Skeletal muscle cell (primary cell): ENCODE measurements at regions not wholly inside any gene's neighbourhood (a gene's known extent, or its start where the extent isn't known, plus 50 kb on each side); places are given as distances from the start of the nearest gene placed in this dataset.

Experiments used
- DNase-seq: peaks from one replicate; pipeline ENCODE4 v3.0.0-alpha.2; 2010; ENCODE audit warnings: low read depth
- H3K4me3 ChIP-seq: 2 replicates; pipeline ENCODE4 v1.5.1; 2011; ENCODE audit warnings: low read depth, mild to moderate bottlenecking, control low read depth, low read length, moderate library complexity

GRCh38 chr9:119509291-119509905 is 140.2 kb upstream of the BRINP1 start:
- no peak for DNase-seq
- H3K4me3 ChIP-seq, result no peak overlapping the region

- H3K4me3 ChIP-seq, result no peak overlapping the region
- DNase-seq, result no peak
These were observed 132.1 kb upstream of the BRINP1 start for GRCh38 chr9:119501374-119501773.

- no peak overlapping the region for H3K4me3 ChIP-seq
- DNase-seq, result no peak
These were observed 131.0 kb upstream of the BRINP1 start for GRCh38 chr9:119500072-119500771.

- no peak overlapping the region for H3K4me3 ChIP-seq
- DNase-seq, result no peak
These were observed 118.0 kb upstream of the BRINP1 start for GRCh38 chr9:119487118-119487827.

- no peak for DNase-seq
- no peak overlapping the region for H3K4me3 ChIP-seq
These were observed 113.9 kb upstream of the BRINP1 start for GRCh38 chr9:119483153-119483552.

- no peak overlapping the region for H3K4me3 ChIP-seq
- no peak for DNase-seq
These were observed 108.0 kb upstream of the BRINP1 start for GRCh38 chr9:119477197-119477596.

- no peak for DNase-seq
- no peak overlapping the region for H3K4me3 ChIP-seq
These were observed 88.8 kb upstream of the BRINP1 start for GRCh38 chr9:119458068-119458467.

- no peak overlapping the region for H3K4me3 ChIP-seq
- no peak for DNase-seq
These were observed 84.7 kb upstream of the BRINP1 start for GRCh38 chr9:119453980-119454379.

GRCh38 chr9:119453490-119453911 is 84.3 kb upstream of the BRINP1 start:
- no peak for DNase-seq
- no peak overlapping the region for H3K4me3 ChIP-seq

- DNase-seq, result no peak
- no peak overlapping the region for H3K4me3 ChIP-seq
These were observed 82.2 kb upstream of the BRINP1 start for GRCh38 chr9:119451426-119451825.

- DNase-seq, result no peak
- H3K4me3 ChIP-seq, result no peak overlapping the region
These were observed 73.9 kb upstream of the BRINP1 start for GRCh38 chr9:119443179-119443578.

- DNase-seq, result no peak
- H3K4me3 ChIP-seq, result no peak overlapping the region
These were observed 72.6 kb upstream of the BRINP1 start for GRCh38 chr9:119441832-119442231.

- no peak for DNase-seq
These were observed 72.1 kb upstream of the BRINP1 start for GRCh38 chr9:119441338-119441737.

GRCh38 chr9:119436261-119436660 is 67.0 kb upstream of the BRINP1 start:
- DNase-seq, result no peak
- no peak overlapping the region for H3K4me3 ChIP-seq

More at GRCh38 chr9:119441338-119441737, 72.1 kb upstream of the BRINP1 start:
- H3K4me3 ChIP-seq, result no peak overlapping the region

- no peak for DNase-seq
- H3K4me3 ChIP-seq, result no peak overlapping the region
These were observed 65.8 kb upstream of the BRINP1 start for GRCh38 chr9:119435076-119435475.

GRCh38 chr9:119432428-119432827 is 63.2 kb upstream of the BRINP1 start:
- no peak overlapping the region for H3K4me3 ChIP-seq
- no peak for DNase-seq

- no peak for DNase-seq
These were observed 60.1 kb upstream of the BRINP1 start for GRCh38 chr9:119429302-119429701.

GRCh38 chr9:119420231-119420630 is 51.0 kb upstream of the BRINP1 start:
- H3K4me3 ChIP-seq, result no peak overlapping the region
- no peak for DNase-seq

More at GRCh38 chr9:119429302-119429701, 60.1 kb upstream of the BRINP1 start:
- H3K4me3 ChIP-seq, result no peak overlapping the region
